ENCODE measurements at regions not wholly inside any gene's neighbourhood (a gene's known extent, or its start where the extent isn't known, plus 50 kb on each side); places are given as distances from the start of the nearest gene placed in this dataset.

- Histone ChIP-seq H3K27me3 (ENCODE audit: insufficient read depth, low read depth) (no peaks in the 10 kb centered on the region), H3K9ac (no peak overlapping the region), H3K79me2 (ENCODE audit: insufficient read depth, low read depth) (no peaks in the 10 kb centered on the region), H3K27ac (no peak overlapping the region), H3K36me3 (ENCODE audit: insufficient read depth) (no peaks in the 10 kb centered on the region), H2AFZ (ENCODE audit: low read depth) (no peak overlapping the region), H3K4me1 (ENCODE audit: low read depth, poor library complexity, severe bottlenecking) (no peaks in the 10 kb centered on the region), H4K20me1 (ENCODE audit: insufficient read depth) (no peaks in the 10 kb centered on the region), H3K4me3 (IDR thresholded peaks at IDR 0.05; ENCODE audit: insufficient read depth, low read depth, low read length) (no peak overlapping the region), H3K4me2 (no peak overlapping the region)
- no peak for TF ChIP-seq CTCF (conservative IDR thresholded peaks at IDR 0.05; ENCODE audit: low read depth, low read length)
These were observed 290.3 kb upstream of the STXBP5 start for GRCh38 chr6:146913842-146914488.

GRCh38 chr6:146914489-146915483 lies 289.4 kb upstream of the STXBP5 start:
- no peak overlapping the region for H3K27ac ChIP-seq
- H3K27me3 ChIP-seq (ENCODE audit: insufficient read depth, low read depth), result no peaks in the 10 kb centered on the region
- no peaks in the 10 kb centered on the region for H3K36me3 ChIP-seq (ENCODE audit: insufficient read depth)
- H2AFZ ChIP-seq (ENCODE audit: low read depth), result no peak overlapping the region
- H4K20me1 ChIP-seq (ENCODE audit: insufficient read depth), result no peaks in the 10 kb centered on the region
- H3K9ac ChIP-seq, result no peak overlapping the region
- no peak for TF ChIP-seq CTCF (conservative IDR thresholded peaks at IDR 0.05; ENCODE audit: low read depth, low read length)
- H3K79me2 ChIP-seq (ENCODE audit: insufficient read depth, low read depth), result no peaks in the 10 kb centered on the region
- no peak overlapping the region for H3K4me2 ChIP-seq
- no peaks in the 10 kb centered on the region for H3K4me1 ChIP-seq (ENCODE audit: low read depth, poor library complexity, severe bottlenecking)
- H3K4me3 ChIP-seq (IDR thresholded peaks at IDR 0.05; ENCODE audit: insufficient read depth, low read depth, low read length), result no peak overlapping the region

- Histone ChIP-seq H3K4me1 (ENCODE audit: low read depth, poor library complexity, severe bottlenecking) (no peaks in the 10 kb centered on the region), H3K27me3 (ENCODE audit: insufficient read depth, low read depth) (no peaks in the 10 kb centered on the region), H3K9ac (no peak overlapping the region), H3K4me2 (no peak overlapping the region), H4K20me1 (ENCODE audit: insufficient read depth) (no peaks in the 10 kb centered on the region), H3K36me3 (ENCODE audit: insufficient read depth) (no peaks in the 10 kb centered on the region), H3K27ac (no peak overlapping the region), H2AFZ (ENCODE audit: low read depth) (no peak overlapping the region), H3K79me2 (ENCODE audit: insufficient read depth, low read depth) (no peaks in the 10 kb centered on the region), H3K4me3 (IDR thresholded peaks at IDR 0.05; ENCODE audit: insufficient read depth, low read depth, low read length) (no peak overlapping the region)
- TF ChIP-seq CTCF (conservative IDR thresholded peaks at IDR 0.05; ENCODE audit: low read depth, low read length), result no peak
These were observed 288.5 kb upstream of the STXBP5 start for GRCh38 chr6:146915671-146916127.

GRCh38 chr6:146916435-146917025 lies 287.7 kb upstream of the STXBP5 start:
- Histone ChIP-seq H2AFZ (ENCODE audit: low read depth) (no peak overlapping the region), H3K27ac (no peak overlapping the region), H3K4me2 (no peak overlapping the region)

More at GRCh38 chr6:146916435-146917025, 287.7 kb upstream of the STXBP5 start:
- no peaks in the 10 kb centered on the region for H3K79me2 ChIP-seq (ENCODE audit: insufficient read depth, low read depth)
- H4K20me1 ChIP-seq (ENCODE audit: insufficient read depth), result no peaks in the 10 kb centered on the region
- H3K4me1 ChIP-seq (ENCODE audit: low read depth, poor library complexity, severe bottlenecking), result no peaks in the 10 kb centered on the region
- H3K9ac ChIP-seq, result no peak overlapping the region
- TF ChIP-seq CTCF (conservative IDR thresholded peaks at IDR 0.05; ENCODE audit: low read depth, low read length), result no peak
- H3K27me3 ChIP-seq (ENCODE audit: insufficient read depth, low read depth), result no peaks in the 10 kb centered on the region
- H3K4me3 ChIP-seq (IDR thresholded peaks at IDR 0.05; ENCODE audit: insufficient read depth, low read depth, low read length), result no peak overlapping the region
- no peaks in the 10 kb centered on the region for H3K36me3 ChIP-seq (ENCODE audit: insufficient read depth)

All from KMS-11 (cell line).